ENCODE measurements at regions not wholly inside any gene's neighbourhood (a gene's known extent, or its start where the extent isn't known, plus 50 kb on each side); places are given as distances from the start of the nearest gene placed in this dataset.

GRCh38 chr6:149185799-149186357 is 131.6 kb upstream of the TAB2 start:
- DNase-seq, result no peak

- no peak for DNase-seq
These were observed 130.6 kb upstream of the TAB2 start for GRCh38 chr6:149186873-149187272.

- peak; percentile 54 for DNase-seq
These were observed 127.2 kb upstream of the TAB2 start for GRCh38 chr6:149190224-149190831.

- no peak for DNase-seq
These were observed 122.5 kb upstream of the TAB2 start for GRCh38 chr6:149194820-149195558.

GRCh38 chr6:149196091-149196490 is 121.4 kb upstream of the TAB2 start:
- no peak for DNase-seq

GRCh38 chr6:149197482-149197881 is 120.0 kb upstream of the TAB2 start:
- no peak for DNase-seq

GRCh38 chr6:149198265-149198664 is 119.2 kb upstream of the TAB2 start:
- no peak for DNase-seq

- DNase-seq, result no peak
These were observed 117.1 kb upstream of the TAB2 start for GRCh38 chr6:149200282-149200945.

GRCh38 chr6:149201068-149201655 is 116.3 kb upstream of the TAB2 start:
- DNase-seq, result no peak

- DNase-seq, result no peak
These were observed 115.4 kb upstream of the TAB2 start for GRCh38 chr6:149202100-149202499.

GRCh38 chr6:149202952-149203351 is 114.6 kb upstream of the TAB2 start:
- DNase-seq, result no peak

- no peak for DNase-seq
These were observed 114.0 kb upstream of the TAB2 start for GRCh38 chr6:149203509-149203908.

GRCh38 chr6:149208134-149208601 is 109.3 kb upstream of the TAB2 start:
- DNase-seq, result no peak

- DNase-seq, result no peak
These were observed 107.4 kb upstream of the TAB2 start for GRCh38 chr6:149209871-149210775.

- DNase-seq, result no peak
These were observed 106.4 kb upstream of the TAB2 start for GRCh38 chr6:149211046-149211571.

GRCh38 chr6:149212206-149212605 is 105.3 kb upstream of the TAB2 start:
- DNase-seq, result no peak

GRCh38 chr6:149212892-149213801 is 104.4 kb upstream of the TAB2 start:
- DNase-seq, result no peak

- no peak for DNase-seq
These were observed 103.7 kb upstream of the TAB2 start for GRCh38 chr6:149213829-149214228.

- no peak for DNase-seq
These were observed 101.1 kb upstream of the TAB2 start for GRCh38 chr6:149216459-149216858.

GRCh38 chr6:149217466-149217888 is 100.0 kb upstream of the TAB2 start:
- DNase-seq, result no peak

GRCh38 chr6:149218471-149218870 is 99.0 kb upstream of the TAB2 start:
- DNase-seq, result no peak
